Keratinocyte (primary cell): ENCODE measurements at regions not wholly inside any gene's neighbourhood (a gene's known extent, or its start where the extent isn't known, plus 50 kb on each side); places are given as distances from the start of the nearest gene placed in this dataset.

ENCODE experiments used
- DNase-seq: peaks from one replicate; pipeline ENCODE4 v3.0.0-alpha.2; 2011; ENCODE audit warnings: low read depth, missing footprints, low spot score
- FAIRE-seq: peaks from 2 replicates; lab custom pipeline; 2011; peaks lifted over from hg19 to GRCh38; lab: Jason Lieb, UNC
- H2AFZ ChIP-seq: 2 replicates; pipeline ENCODE4 v1.6.0; 2012; ENCODE audit warnings: low read length, control low read depth, inconsistent platforms; ENCODE audit not compliant: control insufficient read depth
- H3K27ac ChIP-seq: 2 replicates; pipeline ENCODE4 v1.5.1; 2011; ENCODE audit warnings: low read length; ENCODE audit not compliant: control insufficient read depth, insufficient read depth
- H3K27me3 ChIP-seq: 3 replicates; pipeline ENCODE4 v1.6.0; 2011; ENCODE audit warnings: low read length; ENCODE audit not compliant: control insufficient read depth, insufficient read depth; ENCODE audit errors: extremely low read depth
- H3K36me3 ChIP-seq, 2 experiments: 2 replicates in 1 of 2; 3 replicates in 1 of 2; pipeline ENCODE4 v1.5.1; 2011; ENCODE audit warnings: low read length in 2 of 2, mild to moderate bottlenecking in 1 of 2; ENCODE audit not compliant: control insufficient read depth in 2 of 2, insufficient read depth in 2 of 2; ENCODE audit errors: extremely low read depth in 1 of 2
- H3K4me1 ChIP-seq: 3 replicates; pipeline ENCODE4 v1.5.1; 2011; ENCODE audit warnings: low read length; ENCODE audit not compliant: control insufficient read depth, insufficient read depth; ENCODE audit errors: extremely low read depth
- H3K4me2 ChIP-seq: 3 replicates; pipeline ENCODE4 v1.6.0; 2011; ENCODE audit warnings: low read depth, low read length; ENCODE audit not compliant: control insufficient read depth, insufficient read depth; ENCODE audit errors: extremely low read depth
- H3K4me3 ChIP-seq, 3 experiments: fragments of 200-600 bp in 1 of 3; sonication (generic) in 1 of 3; 2 replicates in 2 of 3; 3 replicates in 1 of 3; pipeline ENCODE4 v1.5.1; 2011 to 2016; ENCODE audit warnings: low read length in 3 of 3, mild to moderate bottlenecking in 3 of 3, control low read depth in 2 of 3, inconsistent platforms in 1 of 3, low read depth in 1 of 3, mixed read lengths in 1 of 3, mixed run types in 1 of 3, moderate library complexity in 1 of 3; ENCODE audit not compliant: control insufficient read depth in 2 of 3, insufficient read depth in 2 of 3; ENCODE audit errors: extremely low read depth in 1 of 3
- H3K79me2 ChIP-seq: 2 replicates; pipeline ENCODE4 v1.6.0; 2012; ENCODE audit warnings: low read length; ENCODE audit not compliant: control insufficient read depth, insufficient read depth
- H3K9ac ChIP-seq: 3 replicates; pipeline ENCODE4 v1.6.0; 2011; ENCODE audit warnings: low read length; ENCODE audit not compliant: control insufficient read depth, insufficient read depth; ENCODE audit errors: extremely low read depth
- H3K9me1 ChIP-seq: 3 replicates; pipeline ENCODE4 v1.6.0; 2011; ENCODE audit warnings: low read length; ENCODE audit not compliant: control insufficient read depth, insufficient read depth; ENCODE audit errors: extremely low read depth
- H3K9me3 ChIP-seq: 2 replicates; pipeline ENCODE4 v1.5.1; 2012; ENCODE audit warnings: low read depth, low read length; ENCODE audit not compliant: control insufficient read depth
- H4K20me1 ChIP-seq: 3 replicates; pipeline ENCODE4 v1.6.0; 2011; ENCODE audit warnings: low read length; ENCODE audit not compliant: control insufficient read depth, insufficient read depth; ENCODE audit errors: extremely low read depth
- CTCF ChIP-seq, 3 experiments: IDR thresholded peaks in 1 of 3; conservative IDR thresholded peaks in 1 of 3; optimal IDR thresholded peaks in 1 of 3; 2 replicates in 2 of 3; 3 replicates in 1 of 3; pipeline versions ENCODE3 to v1.5.1; 2011; ENCODE audit warnings: low read length in 3 of 3, mild to moderate bottlenecking in 3 of 3, moderate library complexity in 2 of 3, control low read depth in 1 of 3, inconsistent platforms in 1 of 3; ENCODE audit not compliant: insufficient read depth in 2 of 3; ENCODE audit errors: extremely low read depth in 1 of 3
- EZH2 ChIP-seq: IDR thresholded peaks from one replicate; pipeline ENCODE4 v1.6.1; 2012; ENCODE audit warnings: inconsistent platforms, mild to moderate bottlenecking, low read length, moderate library complexity
- dilution Hi-C: fragments of 300-500 bp; cut with MboI; formaldehyde crosslinking; loops from one replicate; pipeline ENCODE4 v1.7.0; 2020; ENCODE audit warnings: low sequenced_read_pairs; ENCODE audit not compliant: extremely low pct_ligation_motif_present

DNA sequence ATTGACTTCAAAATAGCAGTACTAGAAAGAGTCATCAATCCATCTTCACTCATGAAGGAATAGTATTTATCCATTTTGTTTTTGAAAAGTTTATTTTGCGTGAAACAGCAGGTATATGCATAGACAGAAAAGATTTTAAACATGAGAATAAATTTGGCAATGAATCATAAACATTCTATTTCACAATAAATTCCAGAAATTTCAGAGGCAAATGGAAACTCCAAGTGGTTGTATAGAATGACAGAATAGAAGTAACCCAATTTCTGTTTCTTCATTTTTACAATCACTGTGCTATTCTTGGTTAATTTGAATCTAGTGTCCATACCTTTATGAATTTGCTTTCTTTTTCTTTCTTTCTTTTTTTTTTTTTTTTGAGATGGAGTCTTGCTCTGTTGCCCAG lies 173.0 kb upstream of the ECI2 start:
- TF ChIP-seq EZH2 (no peak), CTCF (optimal IDR thresholded peaks at IDR 0.05 in 1 of 3, IDR thresholded peaks at IDR 0.05 in 1 of 3, conservative IDR thresholded peaks at IDR 0.05 in 1 of 3; ENCODE audit: extremely low read depth in 1 of 3, insufficient read depth in 2 of 3, low read length in 3 of 3) (no peak)
- H3K79me2 ChIP-seq = no peaks in the 10 kb centered on the region
- no peak for FAIRE-seq

DNA sequence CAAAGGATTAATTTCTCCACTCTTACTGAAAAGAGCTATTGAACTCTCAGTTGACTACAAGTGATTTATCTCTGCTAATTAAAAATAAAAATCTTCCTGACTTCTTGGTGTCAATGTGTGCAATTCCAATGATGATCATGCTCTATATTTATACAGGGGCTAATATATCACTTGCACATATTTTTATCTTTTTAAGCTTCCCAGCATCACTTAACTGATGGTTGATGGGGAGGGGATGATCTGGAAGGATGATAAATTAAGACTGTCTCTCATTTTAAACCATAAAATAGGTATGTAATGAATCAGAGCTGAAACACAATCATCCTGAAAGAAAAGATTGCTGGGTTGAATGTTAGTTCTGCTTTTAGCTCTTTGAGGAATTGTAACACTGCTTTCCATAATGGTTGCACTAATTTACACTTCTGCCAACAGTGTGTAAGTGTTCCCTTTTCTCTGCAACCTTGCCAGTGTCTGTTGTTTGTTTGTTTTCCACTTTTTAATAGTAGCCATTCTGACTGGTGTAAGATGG lies 169.6 kb upstream of the ECI2 start:
- Histone ChIP-seq H3K4me1 (no peaks in the 10 kb centered on the region), H3K9me3 (no peaks in the 10 kb centered on the region), H4K20me1 (no peaks in the 10 kb centered on the region), H3K9ac (no peak overlapping the region), H3K36me3 (no peaks in the 10 kb centered on the region), H3K27ac (no peak overlapping the region), H3K79me2 (no peaks in the 10 kb centered on the region), H3K4me3 (no peak overlapping the region), H3K9me1 (no peaks in the 10 kb centered on the region), H3K27me3 (no peaks in the 10 kb centered on the region), H3K4me2 (no peak overlapping the region), H2AFZ (no peak overlapping the region)
- DNase-seq = no peak
- TF ChIP-seq CTCF (optimal IDR thresholded peaks at IDR 0.05 in 1 of 3, IDR thresholded peaks at IDR 0.05 in 1 of 3, conservative IDR thresholded peaks at IDR 0.05 in 1 of 3; ENCODE audit: extremely low read depth in 1 of 3, insufficient read depth in 2 of 3, low read length in 3 of 3) = no peak
- TF ChIP-seq EZH2 = no peak
- no peak for FAIRE-seq
- dilution Hi-C loops = no loop called here

More for the DNA sequence above, 173.0 kb upstream of the ECI2 start:
- no peaks in the 10 kb centered on the region for H3K27me3 ChIP-seq
- peaks cover 5% of the 10 kb centered on the region for H3K4me1 ChIP-seq
- no peak overlapping the region for H3K9ac ChIP-seq
- H2AFZ ChIP-seq = no peak overlapping the region
- DNase-seq = no peak
- H3K27ac ChIP-seq = no peak overlapping the region
- no peaks in the 10 kb centered on the region for H3K36me3 ChIP-seq
- H3K9me1 ChIP-seq = no peaks in the 10 kb centered on the region
- H3K4me3 ChIP-seq = no peak overlapping the region
- H4K20me1 ChIP-seq = no peaks in the 10 kb centered on the region
- no peaks in the 10 kb centered on the region for H3K9me3 ChIP-seq
- no peak overlapping the region for H3K4me2 ChIP-seq
- dilution Hi-C loops = no loop called here
